ENCODE measurements at regions not wholly inside any gene's neighbourhood (a gene's known extent, or its start where the extent isn't known, plus 50 kb on each side); places are given as distances from the start of the nearest gene placed in this dataset.

GRCh38 chr13:106656186-106656585, 88.2 kb upstream of the ARGLU1 start:
- Histone ChIP-seq H3K4me3 (no peak overlapping the region), H3K36me3 (no peaks in the 10 kb centered on the region), H3K4me1 (no peaks in the 10 kb centered on the region), H3K27me3 (no peaks in the 10 kb centered on the region), H3K9me3 (no peaks in the 10 kb centered on the region), H3K27ac (no peak overlapping the region)
- 17 to 28% methylated on average over 1 of the region's 1 CpG for WGBS, 2 donors
- DNase-seq: no peak
- intact Hi-C loops (cut with DNase I): no loop called here
- TF ChIP-seq POLR2A (IDR thresholded peaks at IDR 0.05): no peak

GRCh38 chr13:106651442-106651841, 83.5 kb upstream of the ARGLU1 start:
- intact Hi-C loops (cut with DNase I): no loop called here
- Histone ChIP-seq H3K27ac (peak overlapping the region in 1 of 4 donors; percentile 28), H3K36me3 (no peaks in the 10 kb centered on the region), H3K27me3 (no peaks in the 10 kb centered on the region), H3K9me3 (no peaks in the 10 kb centered on the region), H3K4me3 (no peak overlapping the region), H3K4me1 (peaks cover 0 to 7% (median 0%) of the 10 kb centered on the region in 3 donors)
- TF ChIP-seq CTCF (IDR thresholded peaks at IDR 0.05) (no peak), POLR2A (IDR thresholded peaks at IDR 0.05) (no peak)
- WGBS, 2 donors: 52 to 53% methylated on average over 3 of the region's 3 CpGs
- no peak for DNase-seq

- Histone ChIP-seq H3K9me3 (no peaks in the 10 kb centered on the region), H3K36me3 (no peaks in the 10 kb centered on the region)
Observed at GRCh38 chr13:106650690-106651205, 82.8 kb upstream of the ARGLU1 start.

GRCh38 chr13:106649495-106649894, 81.6 kb upstream of the ARGLU1 start:
- H3K4me1 ChIP-seq: peaks cover 0 to 7% (median 0%) of the 10 kb centered on the region in 3 donors
- no peak for TF ChIP-seq POLR2A (IDR thresholded peaks at IDR 0.05)
- no peak for TF ChIP-seq CTCF (IDR thresholded peaks at IDR 0.05)
- no peaks in the 10 kb centered on the region for H3K9me3 ChIP-seq
- 39 to 48% methylated on average over 4 of the region's 4 CpGs for WGBS, 2 donors
- peak overlapping the region in 3 of 4 donors; percentile 19 to 50 (median 26) for H3K27ac ChIP-seq
- no peak overlapping the region for H3K4me3 ChIP-seq
- no peaks in the 10 kb centered on the region for H3K27me3 ChIP-seq
- DNase-seq: no peak
- intact Hi-C loops (cut with DNase I): no loop called here
- no peaks in the 10 kb centered on the region for H3K36me3 ChIP-seq

More at GRCh38 chr13:106650690-106651205, 82.8 kb upstream of the ARGLU1 start:
- Histone ChIP-seq H3K4me1 (peaks cover 0 to 7% (median 0%) of the 10 kb centered on the region in 3 donors), H3K27me3 (no peaks in the 10 kb centered on the region), H3K27ac (no peak overlapping the region), H3K4me3 (no peak overlapping the region)
- TF ChIP-seq CTCF (IDR thresholded peaks at IDR 0.05) (no peak), POLR2A (IDR thresholded peaks at IDR 0.05) (no peak)
- 89 to 91% methylated on average over 7 of the region's 7 CpGs for WGBS, 2 donors
- DNase-seq: no peak
- intact Hi-C loops (cut with DNase I): no loop called here

GRCh38 chr13:106640515-106640914, 72.6 kb upstream of the ARGLU1 start:
- Histone ChIP-seq H3K27me3 (no peaks in the 10 kb centered on the region), H3K4me1 (no peaks in the 10 kb centered on the region), H3K9me3 (no peaks in the 10 kb centered on the region), H3K27ac (no peak overlapping the region), H3K36me3 (no peaks in the 10 kb centered on the region), H3K4me3 (no peak overlapping the region)
- TF ChIP-seq POLR2A (IDR thresholded peaks at IDR 0.05): no peak
- no peak for TF ChIP-seq CTCF (IDR thresholded peaks at IDR 0.05)
- intact Hi-C loops (cut with DNase I): no loop called here
- no peak for DNase-seq
- WGBS, 2 donors: 90 to 95% methylated on average over 4 to 5 of the region's 5 CpGs

GRCh38 chr13:106637519-106637918, 69.6 kb upstream of the ARGLU1 start:
- Histone ChIP-seq H3K4me3 (no peak overlapping the region), H3K4me1 (no peaks in the 10 kb centered on the region), H3K27ac (no peak overlapping the region), H3K36me3 (no peaks in the 10 kb centered on the region), H3K9me3 (no peaks in the 10 kb centered on the region), H3K27me3 (no peaks in the 10 kb centered on the region)
- TF ChIP-seq POLR2A (IDR thresholded peaks at IDR 0.05) (no peak), CTCF (IDR thresholded peaks at IDR 0.05) (no peak)
- no peak for DNase-seq
- WGBS, 2 donors: 93 to 96% methylated on average over 2 of the region's 2 CpGs
- intact Hi-C loops (cut with DNase I): no loop called here
